NT2/D1 (cell line): ENCODE measurements at regions not wholly inside any gene's neighbourhood (a gene's known extent, or its start where the extent isn't known, plus 50 kb on each side); places are given as distances from the start of the nearest gene placed in this dataset.

Experiments
- SUZ12 ChIP-seq: IDR thresholded peaks from 2 replicates; pipeline ENCODE4 v1.6.1; 2011; ENCODE audit not compliant: insufficient read length, insufficient read depth; ENCODE audit errors: extremely low read depth
- ZNF274 ChIP-seq: IDR thresholded peaks from 2 replicates; pipeline ENCODE4 v1.6.1; 2011; ENCODE audit warnings: mild to moderate bottlenecking, low read depth, low read length

DNA sequence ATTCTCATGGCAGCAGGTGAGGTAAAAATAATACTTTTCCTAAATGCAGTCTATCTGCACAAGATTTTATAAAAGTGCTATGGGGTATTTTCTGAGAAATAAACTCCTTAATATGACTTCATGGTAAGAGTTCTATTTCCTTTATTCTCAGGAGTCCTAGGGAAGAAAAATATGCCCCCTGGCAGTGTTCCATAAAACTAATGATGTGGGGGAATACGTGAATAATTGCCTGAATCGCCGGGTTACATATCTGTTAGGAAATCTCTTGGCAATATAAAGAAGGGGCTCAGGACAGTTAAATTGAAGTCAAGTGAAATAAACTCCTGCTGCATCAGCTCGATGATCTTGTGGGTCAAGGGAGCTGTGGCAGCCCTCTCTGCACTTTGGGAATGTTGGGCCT, 229.7 kb downstream of the MAFB start:
- TF ChIP-seq ZNF274 (no peak), SUZ12 (no peak)
